Neural cell (in vitro differentiated cells): ENCODE measurements at regions not wholly inside any gene's neighbourhood (a gene's known extent, or its start where the extent isn't known, plus 50 kb on each side); places are given as distances from the start of the nearest gene placed in this dataset.

Source experiments
- H2AFZ ChIP-seq: fragments of 200-600, 300-800 bp; sonication (generic), shearing (Covaris generic); 2 replicates; pipeline ENCODE4 v1.6.0; 2014; ENCODE audit warnings: low read depth, mild to moderate bottlenecking, antibody characterized with exemption, low read length, moderate library complexity
- H3F3A ChIP-seq: fragments of 200-600 bp; shearing (Covaris generic); 2 replicates; pipeline ENCODE4 v1.6.1; 2016; ENCODE audit warnings: mild to moderate bottlenecking, moderate library complexity, mixed read lengths, antibody characterized with exemption, low read length; ENCODE audit not compliant: insufficient read depth, poor library complexity, severe bottlenecking
- H3K27ac ChIP-seq: fragments of 200-600, 300-800 bp; sonication (generic), shearing (Covaris generic); 2 replicates; pipeline ENCODE4 v1.5.1; 2014; ENCODE audit warnings: mild to moderate bottlenecking, low read length, moderate library complexity
- H3K27me3 ChIP-seq: fragments of 300-800, 200-600 bp; sonication (generic), shearing (Covaris generic); 2 replicates; pipeline ENCODE4 v1.6.0; 2014; ENCODE audit warnings: mild to moderate bottlenecking, low read depth, low read length, moderate library complexity; ENCODE audit not compliant: insufficient read depth
- H3K36me3 ChIP-seq: fragments of 300-800, 200-600 bp; sonication (generic), shearing (Covaris generic); 2 replicates; pipeline ENCODE4 v1.5.1; 2014; ENCODE audit warnings: mild to moderate bottlenecking, antibody characterized with exemption, low read length, moderate library complexity; ENCODE audit not compliant: insufficient read depth
- H3K4me2 ChIP-seq: fragments of 300-800, 200-600 bp; sonication (generic), shearing (Covaris generic); 2 replicates; pipeline ENCODE4 v1.6.0; 2014; ENCODE audit warnings: mild to moderate bottlenecking, low read length
- H3K4me3 ChIP-seq: fragments of 300-800, 200-600 bp; sonication (generic), shearing (Covaris generic); 2 replicates; pipeline ENCODE4 v1.5.1; 2014; ENCODE audit warnings: mild to moderate bottlenecking, low read length, moderate library complexity
- H3K79me2 ChIP-seq: fragments of 200-600 bp; shearing (Covaris generic); replicated peaks from 2 replicates; pipeline ENCODE4 v1.6.0; 2014; ENCODE audit warnings: mild to moderate bottlenecking, low read length, moderate library complexity; ENCODE audit not compliant: insufficient read depth
- H3K9ac ChIP-seq: fragments of 300-800, 200-600 bp; sonication (generic), shearing (Covaris generic); 2 replicates; pipeline ENCODE4 v1.6.1; 2016; ENCODE audit warnings: mild to moderate bottlenecking, low read length, mixed read lengths
- H3K9me2 ChIP-seq: fragments of 200-600 bp; shearing (Covaris generic); 2 replicates; pipeline ENCODE4 v1.6.1; 2016; ENCODE audit warnings: mild to moderate bottlenecking, low read length, mixed read lengths; ENCODE audit not compliant: insufficient read depth
- H3K9me3 ChIP-seq: fragments of 200-600, 300-800 bp; sonication (generic), shearing (Covaris generic); 2 replicates; pipeline ENCODE4 v1.6.1; 2016; ENCODE audit warnings: mild to moderate bottlenecking, mixed run types, low read length, moderate library complexity, mixed read lengths
- H4K20me1 ChIP-seq: fragments of 200-600 bp; shearing (Covaris generic); 2 replicates; pipeline ENCODE4 v1.6.1; 2016; ENCODE audit warnings: mild to moderate bottlenecking, mixed run types; ENCODE audit not compliant: insufficient read depth
- EP300 ChIP-seq: fragments of 450-650 bp; conservative IDR thresholded peaks from 2 replicates; pipeline ENCODE4 v1.6.1; 2014; ENCODE audit warnings: antibody characterized with exemption, mild to moderate bottlenecking, moderate library complexity; ENCODE audit not compliant: poor library complexity, severe bottlenecking
- EZH2 ChIP-seq: fragments of 200-600, 300-800 bp; shearing (Covaris generic), sonication (generic); IDR thresholded peaks from 2 replicates; pipeline ENCODE4 v1.6.1; 2014; ENCODE audit warnings: antibody characterized with exemption, low read length, borderline replicate concordance, mild to moderate bottlenecking; ENCODE audit not compliant: insufficient read depth, poor library complexity, severe bottlenecking
- MXI1 ChIP-seq: fragments of 450-650 bp; conservative IDR thresholded peaks from 2 replicates; pipeline ENCODE4 v1.6.1; 2014; ENCODE audit warnings: antibody characterized with exemption, mild to moderate bottlenecking; ENCODE audit not compliant: poor library complexity, severe bottlenecking
- POLR2AphosphoS5 ChIP-seq: IDR thresholded peaks from 2 replicates; pipeline ENCODE4 v1.6.1; 2012
- RAD21 ChIP-seq: fragments of 450-650 bp; conservative IDR thresholded peaks from 2 replicates; pipeline ENCODE4 v1.6.1; 2014; ENCODE audit warnings: antibody characterized with exemption, mild to moderate bottlenecking, moderate library complexity
- SMC3 ChIP-seq: fragments of 450-650 bp; conservative IDR thresholded peaks from 2 replicates; pipeline ENCODE4 v1.6.1; 2014; ENCODE audit warnings: antibody characterized with exemption, mild to moderate bottlenecking, moderate library complexity; ENCODE audit not compliant: poor library complexity
- TAF1 ChIP-seq: IDR thresholded peaks from 2 replicates; pipeline ENCODE4 v1.6.1; 2012; ENCODE audit warnings: low read depth
- TF ChIP-seq, protein P1 (sequence below): fragments of 450-650 bp; IDR thresholded peaks from 2 replicates; pipeline ENCODE4 v1.5.1; 2014; ENCODE audit warnings: antibody characterized with exemption, mild to moderate bottlenecking, moderate library complexity; ENCODE audit not compliant: poor library complexity, severe bottlenecking
- TF ChIP-seq, protein P2 (sequence below): IDR thresholded peaks from 2 replicates; pipeline ENCODE4 v1.6.1; 2012; ENCODE audit warnings: borderline replicate concordance

- H3K27me3 ChIP-seq: no peaks in the 10 kb centered on the region
- peak overlapping the region; percentile 28 for H3K4me3 ChIP-seq
- H3K9me2 ChIP-seq: no peaks in the 10 kb centered on the region
- no peak overlapping the region for H3K9ac ChIP-seq
- H3K9me3 ChIP-seq: no peaks in the 10 kb centered on the region
- H2AFZ ChIP-seq: no peak overlapping the region
- no peaks in the 10 kb centered on the region for H3K79me2 ChIP-seq
- H3K36me3 ChIP-seq: no peaks in the 10 kb centered on the region
- peak overlapping the region; percentile 66 for H3K27ac ChIP-seq
- TF ChIP-seq, protein P1, sequence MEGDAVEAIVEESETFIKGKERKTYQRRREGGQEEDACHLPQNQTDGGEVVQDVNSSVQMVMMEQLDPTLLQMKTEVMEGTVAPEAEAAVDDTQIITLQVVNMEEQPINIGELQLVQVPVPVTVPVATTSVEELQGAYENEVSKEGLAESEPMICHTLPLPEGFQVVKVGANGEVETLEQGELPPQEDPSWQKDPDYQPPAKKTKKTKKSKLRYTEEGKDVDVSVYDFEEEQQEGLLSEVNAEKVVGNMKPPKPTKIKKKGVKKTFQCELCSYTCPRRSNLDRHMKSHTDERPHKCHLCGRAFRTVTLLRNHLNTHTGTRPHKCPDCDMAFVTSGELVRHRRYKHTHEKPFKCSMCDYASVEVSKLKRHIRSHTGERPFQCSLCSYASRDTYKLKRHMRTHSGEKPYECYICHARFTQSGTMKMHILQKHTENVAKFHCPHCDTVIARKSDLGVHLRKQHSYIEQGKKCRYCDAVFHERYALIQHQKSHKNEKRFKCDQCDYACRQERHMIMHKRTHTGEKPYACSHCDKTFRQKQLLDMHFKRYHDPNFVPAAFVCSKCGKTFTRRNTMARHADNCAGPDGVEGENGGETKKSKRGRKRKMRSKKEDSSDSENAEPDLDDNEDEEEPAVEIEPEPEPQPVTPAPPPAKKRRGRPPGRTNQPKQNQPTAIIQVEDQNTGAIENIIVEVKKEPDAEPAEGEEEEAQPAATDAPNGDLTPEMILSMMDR: no peak
- TF ChIP-seq TAF1: no peak
- TF ChIP-seq EP300: no peak
- TF ChIP-seq SMC3: no peak
- TF ChIP-seq EZH2: no peak
- no peak for TF ChIP-seq POLR2AphosphoS5
- TF ChIP-seq RAD21: no peak
- TF ChIP-seq, protein P2, sequence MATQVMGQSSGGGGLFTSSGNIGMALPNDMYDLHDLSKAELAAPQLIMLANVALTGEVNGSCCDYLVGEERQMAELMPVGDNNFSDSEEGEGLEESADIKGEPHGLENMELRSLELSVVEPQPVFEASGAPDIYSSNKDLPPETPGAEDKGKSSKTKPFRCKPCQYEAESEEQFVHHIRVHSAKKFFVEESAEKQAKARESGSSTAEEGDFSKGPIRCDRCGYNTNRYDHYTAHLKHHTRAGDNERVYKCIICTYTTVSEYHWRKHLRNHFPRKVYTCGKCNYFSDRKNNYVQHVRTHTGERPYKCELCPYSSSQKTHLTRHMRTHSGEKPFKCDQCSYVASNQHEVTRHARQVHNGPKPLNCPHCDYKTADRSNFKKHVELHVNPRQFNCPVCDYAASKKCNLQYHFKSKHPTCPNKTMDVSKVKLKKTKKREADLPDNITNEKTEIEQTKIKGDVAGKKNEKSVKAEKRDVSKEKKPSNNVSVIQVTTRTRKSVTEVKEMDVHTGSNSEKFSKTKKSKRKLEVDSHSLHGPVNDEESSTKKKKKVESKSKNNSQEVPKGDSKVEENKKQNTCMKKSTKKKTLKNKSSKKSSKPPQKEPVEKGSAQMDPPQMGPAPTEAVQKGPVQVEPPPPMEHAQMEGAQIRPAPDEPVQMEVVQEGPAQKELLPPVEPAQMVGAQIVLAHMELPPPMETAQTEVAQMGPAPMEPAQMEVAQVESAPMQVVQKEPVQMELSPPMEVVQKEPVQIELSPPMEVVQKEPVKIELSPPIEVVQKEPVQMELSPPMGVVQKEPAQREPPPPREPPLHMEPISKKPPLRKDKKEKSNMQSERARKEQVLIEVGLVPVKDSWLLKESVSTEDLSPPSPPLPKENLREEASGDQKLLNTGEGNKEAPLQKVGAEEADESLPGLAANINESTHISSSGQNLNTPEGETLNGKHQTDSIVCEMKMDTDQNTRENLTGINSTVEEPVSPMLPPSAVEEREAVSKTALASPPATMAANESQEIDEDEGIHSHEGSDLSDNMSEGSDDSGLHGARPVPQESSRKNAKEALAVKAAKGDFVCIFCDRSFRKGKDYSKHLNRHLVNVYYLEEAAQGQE: no peak
- no peak for TF ChIP-seq MXI1
- no peak overlapping the region for H3K4me2 ChIP-seq
- H4K20me1 ChIP-seq: no peaks in the 10 kb centered on the region
- no peaks in the 10 kb centered on the region for H3F3A ChIP-seq
Observed at GRCh38 chr10:120039826-120040225, 147.3 kb downstream of the SEC23IP start.

DNA sequence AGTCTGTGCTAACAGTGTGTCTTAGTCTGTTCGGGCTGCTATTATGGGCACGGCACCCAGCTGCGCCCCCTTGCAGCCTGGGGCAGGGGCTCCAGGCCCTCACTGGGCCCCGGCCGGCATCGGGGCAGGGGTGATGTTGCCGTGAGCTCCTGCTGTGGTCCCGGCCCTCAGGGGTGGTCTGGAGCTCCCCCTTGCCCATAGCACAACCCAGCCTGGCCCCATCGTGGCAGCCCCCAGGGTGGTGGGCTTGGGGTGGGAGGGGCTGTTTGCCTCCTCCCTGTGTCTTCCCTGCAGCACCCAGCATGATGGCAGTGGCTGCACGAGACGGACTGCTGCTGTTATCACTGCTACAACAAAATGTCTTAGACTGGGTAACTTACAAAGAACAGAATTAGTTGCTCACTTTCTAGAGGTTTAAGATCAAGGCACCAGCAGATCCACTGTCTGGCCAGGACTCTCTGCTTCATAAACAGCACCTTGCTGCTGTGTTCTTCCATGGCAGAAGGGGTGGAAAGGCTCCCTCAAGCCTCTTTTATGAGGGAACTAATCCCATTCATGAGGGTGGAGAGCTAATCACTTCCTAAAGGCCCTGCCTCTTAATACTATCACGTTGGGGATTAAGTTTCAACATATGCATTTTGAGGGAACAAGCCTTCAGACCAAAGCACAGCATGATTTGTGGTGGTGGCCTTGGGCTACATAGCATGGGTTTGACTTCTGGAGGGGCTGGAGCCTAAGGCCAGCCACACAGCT, 149.5 kb downstream of the SEC23IP start:
- H3F3A ChIP-seq: no peaks in the 10 kb centered on the region
- no peak overlapping the region for H2AFZ ChIP-seq
- no peak overlapping the region for H3K27ac ChIP-seq
- no peak overlapping the region for H3K4me2 ChIP-seq
- H3K36me3 ChIP-seq: no peaks in the 10 kb centered on the region
- no peaks in the 10 kb centered on the region for H3K9me2 ChIP-seq
- H3K27me3 ChIP-seq: no peaks in the 10 kb centered on the region
- no peak overlapping the region for H3K9ac ChIP-seq
- H3K4me3 ChIP-seq: no peak overlapping the region
- TF ChIP-seq TAF1: no peak
- H4K20me1 ChIP-seq: no peaks in the 10 kb centered on the region
- no peaks in the 10 kb centered on the region for H3K9me3 ChIP-seq
- no peaks in the 10 kb centered on the region for H3K79me2 ChIP-seq

GRCh38 chr10:120042705-120043104, 150.2 kb downstream of the SEC23IP start:
- H3K36me3 ChIP-seq: no peaks in the 10 kb centered on the region
- no peaks in the 10 kb centered on the region for H3K9me2 ChIP-seq
- H3K27ac ChIP-seq: no peak overlapping the region
- H3K79me2 ChIP-seq: no peaks in the 10 kb centered on the region
- no peaks in the 10 kb centered on the region for H4K20me1 ChIP-seq
- no peaks in the 10 kb centered on the region for H3K9me3 ChIP-seq
- no peak overlapping the region for H3K4me3 ChIP-seq
- H3K9ac ChIP-seq: no peak overlapping the region
- no peaks in the 10 kb centered on the region for H3K27me3 ChIP-seq
- H2AFZ ChIP-seq: no peak overlapping the region
- H3K4me2 ChIP-seq: no peak overlapping the region
- H3F3A ChIP-seq: no peaks in the 10 kb centered on the region
- no peak for TF ChIP-seq POLR2AphosphoS5
- TF ChIP-seq EZH2: no peak
- TF ChIP-seq, protein P1: no peak
- TF ChIP-seq EP300: no peak
- TF ChIP-seq SMC3: no peak
- no peak for TF ChIP-seq TAF1
- TF ChIP-seq MXI1: no peak
- TF ChIP-seq RAD21: no peak
- TF ChIP-seq, protein P2: no peak
